CD4-positive, alpha-beta T cell treated with Interleukin-4 for 4 hours (primary cell): ENCODE measurements at regions not wholly inside any gene's neighbourhood (a gene's known extent, or its start where the extent isn't known, plus 50 kb on each side); places are given as distances from the start of the nearest gene placed in this dataset.
"Not testable (repeated sequence)": the region's sequence is repeated elsewhere in the genome, so short reads cannot be mapped to it uniquely, and the experiment has no call there.

Source experiments
- DNase-seq: peaks from one replicate; pipeline ENCODE4 v3.0.0-alpha.2; 2020

- no peak for DNase-seq
Observed at GRCh38 chr3:40864915-40865314, 334.4 kb upstream of the CTNNB1 start.

DNA sequence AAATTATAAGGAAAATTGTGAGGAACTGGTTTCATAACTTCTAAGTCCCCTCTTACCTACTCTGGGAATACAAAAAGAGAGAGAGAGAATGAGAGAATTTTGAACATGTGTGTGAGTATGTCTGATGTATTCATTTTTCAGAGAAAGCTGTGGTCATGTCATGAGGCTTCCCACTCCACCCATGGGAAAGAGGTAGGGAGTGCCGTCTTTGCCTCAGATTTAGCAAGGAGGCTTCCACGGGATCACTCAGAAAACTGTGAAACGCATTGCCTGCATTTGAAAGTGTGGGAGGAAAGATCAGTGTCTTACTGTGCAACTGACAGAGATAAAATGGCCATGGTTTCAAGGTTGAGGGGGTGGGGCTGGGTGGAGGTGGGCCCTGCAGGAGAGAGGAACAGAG is 331.5 kb upstream of the CTNNB1 start:
- no peak for DNase-seq

GRCh38 chr3:40869013-40869412 is 330.3 kb upstream of the CTNNB1 start:
- DNase-seq = no peak

GRCh38 chr3:40869939-40870338 is 329.4 kb upstream of the CTNNB1 start:
- no peak for DNase-seq

- DNase-seq = no peak
Observed at GRCh38 chr3:40871394-40871793, 327.9 kb upstream of the CTNNB1 start.

- no peak for DNase-seq
Observed at GRCh38 chr3:40872258-40872920, 326.9 kb upstream of the CTNNB1 start.

GRCh38 chr3:40873476-40873875 is 325.8 kb upstream of the CTNNB1 start:
- no peak for DNase-seq

- DNase-seq = no peak
Observed at GRCh38 chr3:40873934-40874699, 325.2 kb upstream of the CTNNB1 start.

DNA sequence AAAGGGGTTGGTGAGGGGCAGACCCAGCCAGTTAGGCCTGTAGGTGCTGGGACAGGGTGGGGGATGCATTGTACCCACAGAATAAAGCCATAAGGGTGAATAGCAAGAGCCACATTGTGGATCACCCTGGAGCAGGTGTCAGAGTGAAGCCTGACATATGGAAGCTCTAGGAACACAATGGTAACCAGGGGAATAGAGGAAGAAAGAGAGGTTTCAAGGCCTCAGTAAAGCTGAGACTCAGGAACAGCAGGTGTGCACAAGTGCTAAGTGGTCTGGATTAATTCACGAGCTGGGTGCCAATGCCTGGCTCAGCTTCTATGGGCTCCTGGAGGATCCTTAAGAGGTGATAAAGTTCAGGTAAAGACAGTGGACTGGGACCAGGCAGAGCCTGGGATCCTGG is 323.7 kb upstream of the CTNNB1 start:
- no peak for DNase-seq

- DNase-seq = no peak
Observed at GRCh38 chr3:40876009-40876408, 323.3 kb upstream of the CTNNB1 start.

DNA sequence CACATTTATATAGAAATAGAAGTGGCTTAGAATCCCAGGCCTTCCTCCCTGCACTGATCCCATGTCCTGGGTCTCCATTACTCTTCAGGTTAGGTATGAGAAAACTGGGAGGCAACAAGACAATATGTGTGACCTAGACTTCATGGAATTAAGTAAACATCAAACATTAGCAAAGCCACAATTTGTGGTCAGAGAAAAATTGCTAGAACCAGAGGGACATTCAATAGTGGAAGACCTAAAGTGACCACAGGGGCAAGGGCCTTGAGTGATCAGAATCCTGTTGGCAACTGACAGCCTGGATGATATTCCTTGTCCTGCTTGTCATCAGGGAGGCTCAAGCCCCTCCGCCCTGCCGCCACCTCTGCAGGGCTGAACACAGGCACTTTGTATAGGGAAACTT is 322.8 kb upstream of the CTNNB1 start:
- DNase-seq = no peak

GRCh38 chr3:40877631-40878463 is 321.5 kb upstream of the CTNNB1 start:
- no peak for DNase-seq

GRCh38 chr3:40878464-40878905 is 320.8 kb upstream of the CTNNB1 start:
- DNase-seq = no peak

- no peak for DNase-seq
Observed at GRCh38 chr3:40885430-40885829, 313.9 kb upstream of the CTNNB1 start.

DNA sequence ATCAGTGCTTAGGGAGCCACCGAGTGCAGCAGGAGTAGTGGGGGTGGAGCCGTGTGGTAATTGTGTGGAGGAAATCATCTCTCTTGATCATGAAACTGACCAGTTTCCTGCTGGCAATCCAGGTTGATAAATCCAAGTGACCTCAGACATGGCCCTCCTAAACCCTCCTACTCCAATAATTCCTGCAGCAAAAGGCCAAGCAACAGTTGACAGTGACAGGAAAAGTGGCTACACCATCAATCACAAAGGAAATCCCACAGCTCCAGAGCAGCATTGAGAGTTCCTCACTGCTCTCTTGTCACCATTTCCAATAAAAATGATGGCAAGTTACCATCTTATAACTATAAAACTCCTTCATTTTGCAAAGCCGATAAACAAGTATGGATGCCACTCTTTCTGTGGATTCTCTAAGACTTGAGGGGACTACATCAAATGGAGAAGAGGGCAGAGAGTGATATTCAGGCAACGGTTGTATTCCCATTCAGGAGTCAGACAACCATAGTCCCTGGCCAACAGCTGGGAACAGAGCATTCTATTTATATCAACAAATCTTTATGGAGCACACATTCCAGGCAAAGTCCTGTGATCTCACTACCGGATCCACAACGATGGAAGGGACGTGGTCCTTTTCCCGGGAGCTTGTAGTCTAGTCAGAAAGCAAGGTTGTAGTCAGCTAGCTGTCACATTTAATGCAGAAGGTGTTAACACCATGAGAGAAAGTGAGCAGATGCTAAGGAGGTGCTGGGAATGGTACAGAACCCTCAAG is 312.5 kb upstream of the CTNNB1 start:
- DNase-seq = no peak

DNA sequence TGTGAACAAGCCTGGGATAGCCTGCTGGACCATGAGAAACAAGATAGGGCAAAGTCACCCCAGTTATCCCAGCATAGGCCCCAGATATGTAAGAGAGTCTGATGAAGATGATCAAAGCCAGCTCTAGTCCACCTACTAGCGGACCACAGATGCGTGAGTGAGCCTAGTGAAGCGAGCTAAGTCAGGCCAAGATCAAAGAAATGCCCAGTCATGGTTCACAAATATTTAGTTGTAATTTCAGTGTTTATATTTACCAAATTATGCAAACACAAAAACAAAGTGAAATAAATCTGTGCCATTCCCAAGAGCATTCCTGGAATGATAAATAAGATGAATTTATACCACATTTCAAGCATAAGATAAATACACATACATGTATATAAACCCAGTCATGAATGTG is 308.1 kb upstream of the CTNNB1 start:
- DNase-seq = no peak

- no peak for DNase-seq
Observed at GRCh38 chr3:40895109-40895508, 304.2 kb upstream of the CTNNB1 start.

- DNase-seq = no peak
Observed at GRCh38 chr3:40899286-40899712, 300.0 kb upstream of the CTNNB1 start.

- no peak for DNase-seq
Observed at GRCh38 chr3:40901298-40901697, 298.0 kb upstream of the CTNNB1 start.

DNA sequence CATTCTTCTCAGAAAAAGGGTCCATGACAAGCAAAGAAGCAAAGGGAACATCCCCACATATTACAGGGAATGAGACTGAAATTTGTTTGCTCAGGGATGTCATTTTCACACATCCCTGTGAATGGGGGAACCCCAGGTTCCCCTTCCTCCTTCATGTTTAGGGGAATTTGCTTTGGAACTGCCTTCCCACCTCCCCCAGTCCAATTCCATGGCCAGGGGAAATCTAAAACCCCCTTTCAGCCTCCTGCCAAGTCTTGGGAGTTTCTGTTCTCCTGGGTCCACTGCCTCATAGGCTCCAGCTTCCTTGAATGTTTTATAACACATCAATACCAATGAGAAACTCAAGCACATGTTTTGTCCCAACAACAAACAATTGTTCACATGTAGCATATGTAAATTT is 297.5 kb upstream of the CTNNB1 start:
- DNase-seq = no peak

DNA sequence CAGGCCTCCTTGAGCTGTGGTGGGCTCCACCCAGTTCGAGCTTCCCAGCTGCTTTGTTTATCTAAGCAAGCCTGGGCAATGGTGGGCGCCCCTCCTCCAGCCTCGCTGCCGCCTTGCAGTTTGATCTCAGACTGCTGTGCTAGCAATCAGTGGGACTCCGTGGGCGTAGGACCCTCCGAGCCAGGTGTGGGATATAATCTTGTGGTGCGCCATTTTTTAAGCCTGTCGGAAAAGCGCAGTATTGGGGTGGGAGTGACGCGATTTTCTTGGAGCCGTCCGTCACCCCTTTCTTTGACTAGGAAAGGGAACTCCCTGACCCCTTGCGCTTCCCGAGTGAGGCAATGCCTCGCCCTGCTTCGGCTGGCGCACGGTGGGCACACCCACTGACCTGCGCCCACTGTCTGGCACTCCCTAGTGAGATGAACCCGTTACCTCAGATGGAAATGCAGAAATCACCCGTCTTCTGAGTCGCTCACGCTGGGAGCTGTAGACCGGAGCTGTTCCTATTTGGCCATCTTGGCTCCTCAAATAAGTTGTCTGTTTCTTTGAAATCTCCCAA is 291.3 kb upstream of the CTNNB1 start:
- DNase-seq = not testable (repeated sequence)

DNA sequence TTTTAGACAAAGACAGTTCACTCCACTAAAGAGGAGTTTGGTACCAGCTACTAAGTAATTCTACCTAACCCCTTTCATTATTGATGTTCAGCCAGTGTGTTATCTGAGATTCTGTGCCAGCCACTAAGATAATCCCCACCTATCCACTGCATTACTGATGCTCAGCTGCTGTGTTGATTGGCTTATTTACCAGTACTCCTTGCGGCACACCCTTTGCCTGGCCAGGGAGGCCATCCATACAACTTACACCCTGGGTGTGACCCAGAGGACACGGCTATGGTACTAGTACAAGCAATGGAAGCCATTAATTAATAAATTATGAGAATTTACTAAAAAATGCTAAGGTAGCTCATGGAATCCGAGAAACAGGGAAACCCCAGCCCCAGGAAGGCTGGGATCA is 290.7 kb upstream of the CTNNB1 start:
- no peak for DNase-seq

- DNase-seq = no peak
Observed at GRCh38 chr3:40911264-40911663, 288.0 kb upstream of the CTNNB1 start.
